Loucy (cell line): ENCODE measurements at regions not wholly inside any gene's neighbourhood (a gene's known extent, or its start where the extent isn't known, plus 50 kb on each side); places are given as distances from the start of the nearest gene placed in this dataset.

Source experiments
- H2AFZ ChIP-seq: fragments of 200-600 bp; sonication (generic); 2 replicates; pipeline ENCODE4 v1.6.0; 2016; ENCODE audit warnings: antibody characterized with exemption, mild to moderate bottlenecking, low read length, moderate library complexity
- H3F3A ChIP-seq: fragments of 200-600 bp; 2 replicates; pipeline ENCODE4 v1.6.0; 2016; ENCODE audit warnings: antibody characterized with exemption, low read depth, mild to moderate bottlenecking
- H3K27me3 ChIP-seq: fragments of 200-600 bp; sonication (generic); 2 replicates; pipeline ENCODE4 v1.6.1; 2014; ENCODE audit warnings: low read length, mild to moderate bottlenecking; ENCODE audit not compliant: insufficient read depth, poor library complexity, severe bottlenecking
- H3K36me3 ChIP-seq: fragments of 200-600 bp; sonication (generic); 2 replicates; pipeline ENCODE4 v1.6.1; 2016; ENCODE audit warnings: low read length; ENCODE audit not compliant: insufficient read depth
- H3K4me1 ChIP-seq: fragments of 200-600 bp; sonication (generic); 2 replicates; pipeline ENCODE4 v1.5.1; 2014; ENCODE audit warnings: low read length, mild to moderate bottlenecking; ENCODE audit not compliant: insufficient read depth, poor library complexity, severe bottlenecking
- H3K4me2 ChIP-seq: fragments of 200-600 bp; sonication (generic); 2 replicates; pipeline ENCODE4 v1.6.0; 2014; ENCODE audit warnings: antibody characterized with exemption, low read length, low read depth, mild to moderate bottlenecking; ENCODE audit not compliant: poor library complexity, severe bottlenecking
- H3K4me3 ChIP-seq: fragments of 200-600 bp; sonication (generic); 2 replicates; pipeline ENCODE4 v1.5.1; 2014; ENCODE audit warnings: low read length, mild to moderate bottlenecking, mixed read lengths; ENCODE audit not compliant: poor library complexity, severe bottlenecking
- H3K79me2 ChIP-seq: fragments of 200-600 bp; sonication (generic); 2 replicates; pipeline ENCODE4 v1.6.1; 2014; ENCODE audit warnings: low read length; ENCODE audit not compliant: insufficient read depth
- H3K9ac ChIP-seq: fragments of 200-600 bp; sonication (generic); 2 replicates; pipeline ENCODE4 v1.6.0; 2014; ENCODE audit warnings: mild to moderate bottlenecking, low read depth, low read length, moderate library complexity; ENCODE audit not compliant: poor library complexity, severe bottlenecking
- H3K9me2 ChIP-seq: fragments of 200-600 bp; sonication (generic); replicated peaks from 2 replicates; pipeline ENCODE4 v1.6.1; 2016; ENCODE audit warnings: low read depth, low read length, mixed read lengths
- H3K9me3 ChIP-seq: fragments of 200-600 bp; sonication (generic); 2 replicates; pipeline ENCODE4 v1.6.1; 2014; ENCODE audit warnings: mild to moderate bottlenecking, antibody characterized with exemption, low read length, low read depth; ENCODE audit not compliant: insufficient read depth
- H4K20me1 ChIP-seq: fragments of 200-600 bp; sonication (generic); 2 replicates; pipeline ENCODE4 v1.6.0; 2014; ENCODE audit warnings: antibody characterized with exemption, low read length, mild to moderate bottlenecking; ENCODE audit not compliant: insufficient read depth, poor library complexity, severe bottlenecking
- CTCF ChIP-seq: fragments of 200-600 bp; sonication (generic); conservative IDR thresholded peaks from 2 replicates; pipeline ENCODE4 v1.5.1; 2014; ENCODE audit warnings: mild to moderate bottlenecking, antibody characterized with exemption, low read length
- EZH2phosphoT487 ChIP-seq: fragments of 200-600 bp; IDR thresholded peaks from 2 replicates; pipeline ENCODE4 v1.6.1; 2018; ENCODE audit warnings: antibody characterized with exemption, mild to moderate bottlenecking, moderate library complexity, borderline replicate concordance

- no peak overlapping the region for H3K4me2 ChIP-seq
- H3K4me1 ChIP-seq, result no peaks in the 10 kb centered on the region
- H3F3A ChIP-seq, result no peaks in the 10 kb centered on the region
- H3K36me3 ChIP-seq, result no peaks in the 10 kb centered on the region
- H3K9me3 ChIP-seq, result no peaks in the 10 kb centered on the region; the same call in 1 of the 2 replicates
- H3K27me3 ChIP-seq, result no peaks in the 10 kb centered on the region
- no peaks in the 10 kb centered on the region for H3K9me2 ChIP-seq
- H3K9ac ChIP-seq, result no peak overlapping the region
- no peak for TF ChIP-seq CTCF
- no peak for TF ChIP-seq EZH2phosphoT487
- H3K4me3 ChIP-seq, result no peak overlapping the region
- H3K79me2 ChIP-seq, result no peaks in the 10 kb centered on the region
- no peaks in the 10 kb centered on the region for H4K20me1 ChIP-seq
- H2AFZ ChIP-seq, result no peak overlapping the region
These were observed 286.3 kb downstream of the NPIPA8 start for GRCh38 chr16:18050234-18050633.

GRCh38 chr16:18049547-18050133 lies 286.9 kb downstream of the NPIPA8 start:
- Histone ChIP-seq H3K36me3 (no peaks in the 10 kb centered on the region), H3K4me1 (no peaks in the 10 kb centered on the region), H3K4me3 (no peak overlapping the region), H3K79me2 (no peaks in the 10 kb centered on the region), H3K9me2 (no peaks in the 10 kb centered on the region), H3K9ac (no peak overlapping the region), H3K27me3 (no peaks in the 10 kb centered on the region), H3K4me2 (no peak overlapping the region), H3K9me3 (no peaks in the 10 kb centered on the region; the same call in 1 of the 2 replicates), H3F3A (no peaks in the 10 kb centered on the region), H2AFZ (no peak overlapping the region), H4K20me1 (no peaks in the 10 kb centered on the region)
- no peak for TF ChIP-seq CTCF

- no peaks in the 10 kb centered on the region for H3F3A ChIP-seq
These were observed 287.5 kb downstream of the NPIPA8 start for GRCh38 chr16:18048853-18049546.

More at GRCh38 chr16:18048853-18049546, 287.5 kb downstream of the NPIPA8 start:
- Histone ChIP-seq H3K27me3 (no peaks in the 10 kb centered on the region), H3K4me2 (no peak overlapping the region), H3K9me3 (no peaks in the 10 kb centered on the region; the same call in 1 of the 2 replicates), H3K9me2 (no peaks in the 10 kb centered on the region), H3K9ac (no peak overlapping the region), H3K4me1 (no peaks in the 10 kb centered on the region), H2AFZ (no peak overlapping the region), H4K20me1 (no peaks in the 10 kb centered on the region), H3K4me3 (no peak overlapping the region), H3K36me3 (no peaks in the 10 kb centered on the region), H3K79me2 (no peaks in the 10 kb centered on the region)
- TF ChIP-seq CTCF (no peak), EZH2phosphoT487 (no peak)
